Esophagus muscularis mucosa (tissue), 4 donors: ENCODE measurements at regions not wholly inside any gene's neighbourhood (a gene's known extent, or its start where the extent isn't known, plus 50 kb on each side); places are given as distances from the start of the nearest gene placed in this dataset.

Experiments
- DNase-seq: peaks from one replicate; pipeline ENCODE4 v3.0.0-alpha.2; 2017; ENCODE audit errors: extremely low spot score
- H3K27ac ChIP-seq, 4 donors: fragments of 200-600 bp; sonication (generic); replicated peaks in 1 of 4; 1 replicate in 3 of 4; 2 replicates in 1 of 4; pipeline ENCODE4 v1.5.1; 2016 to 2019; ENCODE audit warnings: mild to moderate bottlenecking in 1 of 4
- H3K27me3 ChIP-seq, 4 donors: fragments of 200-600 bp; sonication (generic); one replicate each; pipeline versions ENCODE4 v1.5.1 to v1.6.0; 2016 to 2019
- H3K36me3 ChIP-seq, 4 donors: fragments of 200-600 bp; sonication (generic); one replicate each; pipeline ENCODE4 v1.5.1; 2016 to 2019
- H3K4me1 ChIP-seq, 4 donors: fragments of 200-600 bp; sonication (generic); one replicate each; pipeline ENCODE4 v1.5.1; 2016 to 2019
- H3K4me3 ChIP-seq, 4 donors: fragments of 200-600 bp; sonication (generic); 1 replicate in 2 of 4; 2 replicates in 2 of 4; pipeline ENCODE4 v1.5.1; 2016 to 2019; ENCODE audit warnings: mild to moderate bottlenecking in 4 of 4, moderate library complexity in 1 of 4
- H3K9me3 ChIP-seq, 4 donors: fragments of 200-600 bp; sonication (generic); 1 replicate in 3 of 4; 2 replicates in 1 of 4; pipeline ENCODE4 v1.5.1; 2016 to 2019
- EP300 ChIP-seq: sonication (generic); formaldehyde crosslinking; IDR thresholded peaks from one replicate; pipeline ENCODE4 v1.6.1; 2017; ENCODE audit warnings: antibody characterized with exemption
- POLR2A ChIP-seq: fragments of 450-650 bp; IDR thresholded peaks from one replicate; pipeline ENCODE4 v1.6.1; 2017; ENCODE audit warnings: antibody characterized with exemption, moderate library complexity, mild to moderate bottlenecking, low read depth
- POLR2AphosphoS5 ChIP-seq, 2 donors: sonication (generic); formaldehyde crosslinking; IDR thresholded peaks; one replicate each; pipeline ENCODE4 v1.6.1; 2017; ENCODE audit warnings: antibody characterized with exemption in 2 of 2
- WGBS: methylation state at CpG from one replicate; pipeline ENCODE4 v1.1.5; 2018; 5-methylcytosine and 5-hydroxymethylcytosine counted together
- intact Hi-C: fragments of 100-400 bp; cut with DNase I; formaldehyde crosslinking; loops from one replicate; pipeline ENCODE4 v1.15.1; 2023
- TF ChIP-seq, protein P1 (sequence below), 3 experiments: fragments of 200-600 bp in 2 of 3; fragments of 450-650 bp in 1 of 3; sonication (generic) in 2 of 3; IDR thresholded peaks; one replicate each; pipeline ENCODE4 v1.5.1; 2017 to 2019; ENCODE audit warnings: antibody characterized with exemption in 3 of 3, mild to moderate bottlenecking in 2 of 3, moderate library complexity in 1 of 3

- no peak overlapping the region for H3K27ac ChIP-seq
- DNase-seq, result no peak
- no peaks in the 10 kb centered on the region for H3K36me3 ChIP-seq
- no peaks in the 10 kb centered on the region for H3K4me1 ChIP-seq
- H3K4me3 ChIP-seq, result no peak overlapping the region
- TF ChIP-seq POLR2A (no peak), POLR2AphosphoS5 (IDR thresholded peaks at IDR 0.05) (no peak), EP300 (no peak)
- TF ChIP-seq, protein P1, sequence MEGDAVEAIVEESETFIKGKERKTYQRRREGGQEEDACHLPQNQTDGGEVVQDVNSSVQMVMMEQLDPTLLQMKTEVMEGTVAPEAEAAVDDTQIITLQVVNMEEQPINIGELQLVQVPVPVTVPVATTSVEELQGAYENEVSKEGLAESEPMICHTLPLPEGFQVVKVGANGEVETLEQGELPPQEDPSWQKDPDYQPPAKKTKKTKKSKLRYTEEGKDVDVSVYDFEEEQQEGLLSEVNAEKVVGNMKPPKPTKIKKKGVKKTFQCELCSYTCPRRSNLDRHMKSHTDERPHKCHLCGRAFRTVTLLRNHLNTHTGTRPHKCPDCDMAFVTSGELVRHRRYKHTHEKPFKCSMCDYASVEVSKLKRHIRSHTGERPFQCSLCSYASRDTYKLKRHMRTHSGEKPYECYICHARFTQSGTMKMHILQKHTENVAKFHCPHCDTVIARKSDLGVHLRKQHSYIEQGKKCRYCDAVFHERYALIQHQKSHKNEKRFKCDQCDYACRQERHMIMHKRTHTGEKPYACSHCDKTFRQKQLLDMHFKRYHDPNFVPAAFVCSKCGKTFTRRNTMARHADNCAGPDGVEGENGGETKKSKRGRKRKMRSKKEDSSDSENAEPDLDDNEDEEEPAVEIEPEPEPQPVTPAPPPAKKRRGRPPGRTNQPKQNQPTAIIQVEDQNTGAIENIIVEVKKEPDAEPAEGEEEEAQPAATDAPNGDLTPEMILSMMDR (IDR thresholded peaks at IDR 0.05), result no peak
- no peaks in the 10 kb centered on the region for H3K27me3 ChIP-seq
- 73% methylated on average over 2 of the region's 2 CpGs for WGBS
- intact Hi-C loops, result no loop called here
- no peaks in the 10 kb centered on the region for H3K9me3 ChIP-seq
Observed at GRCh38 chr5:167336161-167336560, 955.3 kb upstream of the WWC1 start.

- Histone ChIP-seq H3K36me3 (no peaks in the 10 kb centered on the region), H3K4me1 (no peaks in the 10 kb centered on the region), H3K27me3 (no peaks in the 10 kb centered on the region), H3K9me3 (no peaks in the 10 kb centered on the region), H3K4me3 (no peak overlapping the region), H3K27ac (no peak overlapping the region)
- TF ChIP-seq EP300, result no peak
- TF ChIP-seq POLR2A, result no peak
- TF ChIP-seq POLR2AphosphoS5 (IDR thresholded peaks at IDR 0.05), result no peak
- TF ChIP-seq, protein P1 (IDR thresholded peaks at IDR 0.05), result no peak
- DNase-seq, result no peak
- intact Hi-C loops, result no loop called here
- 88% methylated on average over 1 of the region's 1 CpG for WGBS
Observed at GRCh38 chr5:167339205-167339604, 952.2 kb upstream of the WWC1 start.

DNA sequence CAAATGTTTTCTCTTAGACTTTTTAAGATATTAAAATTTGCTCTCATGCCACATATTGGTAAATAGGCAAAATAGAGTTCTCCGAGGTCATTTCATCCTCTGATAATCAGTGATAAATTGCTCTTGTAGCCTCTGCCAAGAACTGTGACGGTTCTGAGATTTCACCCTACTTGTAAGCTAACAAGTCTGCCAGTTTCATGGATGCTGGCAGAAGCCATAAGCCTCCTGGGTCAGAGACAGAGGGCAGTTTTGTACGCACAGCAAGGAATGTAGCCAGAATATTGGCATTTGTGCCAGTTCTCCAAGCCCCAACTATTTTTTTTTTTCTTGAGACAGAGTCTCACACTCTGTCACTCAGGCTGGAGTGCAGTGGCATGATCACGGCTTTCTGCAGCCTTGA is 945.0 kb upstream of the WWC1 start:
- Histone ChIP-seq H3K9me3 (no peaks in the 10 kb centered on the region), H3K27ac (no peak overlapping the region), H3K4me1 (no peaks in the 10 kb centered on the region), H3K4me3 (no peak overlapping the region), H3K27me3 (no peaks in the 10 kb centered on the region), H3K36me3 (no peaks in the 10 kb centered on the region)
- 58% methylated on average over 4 of the region's 4 CpGs for WGBS
- no peak for DNase-seq
- intact Hi-C loops, result no loop called here
- no peak for TF ChIP-seq POLR2AphosphoS5 (IDR thresholded peaks at IDR 0.05)
- TF ChIP-seq EP300, result no peak

GRCh38 chr5:167348251-167348926 is 943.1 kb upstream of the WWC1 start:
- Histone ChIP-seq H3K4me1 (no peaks in the 10 kb centered on the region), H3K4me3 (no peak overlapping the region), H3K27ac (no peak overlapping the region), H3K27me3 (no peaks in the 10 kb centered on the region), H3K36me3 (no peaks in the 10 kb centered on the region), H3K9me3 (no peaks in the 10 kb centered on the region)
- 71% methylated on average over 12 of the region's 12 CpGs for WGBS
- TF ChIP-seq, protein P1 (IDR thresholded peaks at IDR 0.05), result no peak
- TF ChIP-seq EP300 (no peak), POLR2AphosphoS5 (IDR thresholded peaks at IDR 0.05) (no peak), POLR2A (no peak)
- intact Hi-C loops, result no loop called here
- DNase-seq, result no peak

DNA sequence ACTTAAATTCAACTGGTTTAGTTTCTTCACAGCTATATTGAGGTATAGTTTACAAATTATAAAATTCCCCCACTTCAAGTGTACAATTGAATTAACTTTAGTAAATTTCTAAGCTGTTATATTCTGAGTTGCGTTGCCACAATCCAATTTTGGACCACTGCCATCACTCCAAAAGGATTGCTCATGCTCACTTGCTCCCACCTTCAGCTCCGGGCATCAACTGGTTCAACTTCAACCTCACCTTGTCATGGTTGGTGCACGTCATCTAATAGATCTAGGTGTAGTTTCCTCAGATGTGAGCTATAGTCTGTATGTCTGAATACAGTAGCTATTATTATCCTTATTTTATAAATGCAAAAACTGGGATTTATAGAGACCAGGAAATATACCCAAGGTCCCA is 942.5 kb upstream of the WWC1 start:
- no peaks in the 10 kb centered on the region for H3K27me3 ChIP-seq
- DNase-seq, result no peak
- WGBS, result 74% methylated on average over 3 of the region's 3 CpGs
- H3K4me3 ChIP-seq, result no peak overlapping the region
- no peaks in the 10 kb centered on the region for H3K4me1 ChIP-seq
- H3K9me3 ChIP-seq, result no peaks in the 10 kb centered on the region
- H3K27ac ChIP-seq, result no peak overlapping the region
- H3K36me3 ChIP-seq, result no peaks in the 10 kb centered on the region
- intact Hi-C loops, result no loop called here
- TF ChIP-seq, protein P1 (IDR thresholded peaks at IDR 0.05), result no peak
- TF ChIP-seq POLR2A, result no peak
